Stimulated activated CD4-positive, alpha-beta T cell treated with anti-CD3 and anti-CD28 coated beads, Interleukin-1b, Interleukin-23, amount 100 ng/mL, for 4 hours (primary cell): ENCODE measurements at regions not wholly inside any gene's neighbourhood (a gene's known extent, or its start where the extent isn't known, plus 50 kb on each side); places are given as distances from the start of the nearest gene placed in this dataset.
A peak's percentile ranks its signal among the peaks of the same experiment; 100 is the strongest.

Source experiments
- DNase-seq, 2 donors: peaks; one replicate each; pipeline ENCODE4 v3.0.0-alpha.2; 2020; ENCODE audit warnings: low read depth in 2 of 2

DNA sequence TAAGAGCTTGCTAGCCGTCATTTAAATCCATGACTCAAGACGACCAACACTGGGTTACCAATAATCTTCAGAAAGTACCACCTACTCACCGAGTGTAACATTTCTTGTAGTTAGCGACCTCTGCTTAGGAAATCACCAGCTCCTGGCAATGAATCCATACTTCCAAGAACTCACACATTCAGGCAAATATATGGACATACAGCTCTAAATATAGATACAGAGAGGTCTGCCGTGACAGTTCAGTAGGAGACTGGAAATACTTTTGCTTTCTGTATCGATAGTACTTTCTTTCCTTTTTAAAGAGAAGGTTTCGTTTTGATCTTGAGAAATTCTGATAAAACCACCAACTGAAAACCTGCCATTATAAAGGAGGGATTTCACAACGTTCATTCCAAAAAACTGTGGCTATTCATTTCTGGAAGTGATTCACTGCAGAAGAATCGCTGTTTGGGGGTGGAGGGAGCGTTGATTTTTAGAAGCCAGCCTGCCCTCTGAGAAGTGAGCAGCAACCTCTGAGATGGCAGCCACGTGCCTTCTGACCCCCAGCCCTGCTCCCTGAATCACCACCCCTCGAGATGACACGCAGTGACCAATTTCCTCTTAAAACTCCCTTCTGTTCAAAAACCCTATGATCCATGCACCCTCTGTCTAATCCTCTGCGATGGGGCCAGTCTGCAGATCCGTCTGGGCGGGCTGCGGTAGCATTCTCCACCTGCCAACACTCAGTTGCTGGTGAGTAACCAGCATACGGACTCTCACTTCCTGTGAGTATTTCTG is 179.0 kb upstream of the KLF14 start:
- DNase-seq: peak; percentile 67 to 72

- no peak for DNase-seq
Observed at GRCh38 chr7:130913639-130914553, 179.9 kb upstream of the KLF14 start.

DNA sequence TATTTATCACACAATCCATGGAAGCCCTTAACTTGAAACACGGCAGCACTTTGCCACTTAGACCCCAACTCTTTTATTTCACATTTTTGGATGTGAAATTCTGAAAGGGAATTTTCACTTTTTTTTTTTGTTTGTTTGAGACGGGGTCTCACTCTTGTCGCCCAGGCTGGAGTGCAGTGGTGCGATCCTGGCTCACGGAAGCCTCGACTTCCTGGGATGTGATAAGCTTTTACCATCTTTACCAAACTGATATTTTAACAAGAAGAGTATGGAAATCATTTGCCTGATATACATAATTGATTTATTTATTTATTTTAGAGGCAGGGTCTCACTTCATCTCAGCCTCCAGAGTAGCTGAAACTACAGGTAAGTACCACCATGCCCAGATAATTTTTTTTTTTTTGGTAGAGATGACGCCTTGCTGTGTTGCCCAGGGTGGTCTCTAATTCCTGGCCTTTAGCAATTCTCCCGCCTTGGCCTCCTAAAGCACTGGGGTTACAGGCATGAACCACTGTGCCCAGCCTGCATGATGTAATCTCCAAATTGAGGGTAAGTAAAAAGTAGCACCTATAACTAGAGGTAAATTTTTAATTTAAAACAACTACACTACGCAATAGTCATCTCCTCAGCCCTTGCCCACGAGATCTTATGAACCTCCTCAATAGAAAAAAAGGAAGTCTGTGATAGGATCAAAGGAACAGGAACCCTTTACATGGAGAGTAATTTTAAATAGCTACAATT is 180.7 kb upstream of the KLF14 start:
- DNase-seq: no peak

DNA sequence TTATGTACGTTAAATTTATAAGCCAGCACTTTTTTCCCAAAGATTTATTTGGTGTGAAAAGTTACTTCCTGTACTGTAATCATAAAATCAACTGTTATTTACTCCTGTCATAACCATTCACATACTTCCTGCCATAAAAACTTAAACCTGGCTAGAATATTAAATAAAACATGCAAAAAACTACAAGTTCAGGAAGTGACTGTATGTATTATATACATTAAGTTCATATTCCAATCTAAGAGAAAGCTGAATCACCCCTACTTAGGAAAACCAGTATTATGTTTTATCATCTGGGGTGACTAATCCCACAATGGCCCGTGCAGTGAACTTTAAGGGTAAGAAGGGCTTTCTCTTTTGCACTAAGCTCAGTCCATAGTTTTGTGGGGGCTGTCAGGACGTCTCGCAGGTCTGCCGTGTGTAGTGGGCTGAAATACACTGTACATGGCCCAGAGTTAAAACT is 183.7 kb upstream of the KLF14 start:
- DNase-seq: no peak

DNA sequence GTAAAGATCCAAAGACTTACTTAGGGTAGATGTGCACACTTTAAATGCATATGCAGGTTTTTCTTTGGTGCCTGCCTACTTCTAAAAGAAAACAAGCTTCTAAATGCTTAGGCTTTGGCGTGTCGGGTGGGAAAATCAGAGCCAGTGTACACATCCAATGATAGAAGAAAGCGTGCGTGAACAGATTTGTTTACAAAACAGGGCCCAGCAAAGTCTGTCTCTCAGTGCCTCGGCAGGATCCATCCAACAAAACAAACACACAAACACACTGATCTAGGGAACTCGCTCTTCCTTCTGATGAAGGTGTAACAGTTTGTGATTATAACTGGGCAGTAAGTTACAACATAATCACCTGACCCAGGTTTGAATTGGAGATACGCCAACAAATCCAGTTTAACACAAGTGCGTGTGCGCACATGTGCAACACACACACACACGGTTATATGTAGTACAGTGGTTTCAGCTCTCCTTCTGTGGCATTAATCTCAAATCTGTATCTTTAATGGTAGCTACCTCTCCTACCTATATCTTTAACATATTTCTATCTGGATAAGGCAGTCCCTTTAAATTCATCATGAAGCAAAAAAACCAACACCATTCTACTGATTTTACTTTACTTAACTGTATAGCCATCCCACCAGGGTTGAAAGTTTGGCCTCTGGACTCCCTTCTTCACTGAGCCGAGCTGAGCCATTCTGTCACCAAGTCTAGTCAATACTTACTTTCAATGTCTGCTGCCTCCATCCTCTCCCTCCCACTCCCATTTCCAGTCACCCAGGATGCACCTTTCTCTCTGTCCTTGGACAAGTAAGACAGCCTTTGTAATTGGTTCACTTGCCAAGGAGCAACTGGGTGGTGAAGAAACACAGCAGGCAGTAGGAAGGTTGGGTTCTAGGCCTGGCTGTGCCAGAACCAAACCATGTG is 184.4 kb upstream of the KLF14 start:
- no peak for DNase-seq

DNA sequence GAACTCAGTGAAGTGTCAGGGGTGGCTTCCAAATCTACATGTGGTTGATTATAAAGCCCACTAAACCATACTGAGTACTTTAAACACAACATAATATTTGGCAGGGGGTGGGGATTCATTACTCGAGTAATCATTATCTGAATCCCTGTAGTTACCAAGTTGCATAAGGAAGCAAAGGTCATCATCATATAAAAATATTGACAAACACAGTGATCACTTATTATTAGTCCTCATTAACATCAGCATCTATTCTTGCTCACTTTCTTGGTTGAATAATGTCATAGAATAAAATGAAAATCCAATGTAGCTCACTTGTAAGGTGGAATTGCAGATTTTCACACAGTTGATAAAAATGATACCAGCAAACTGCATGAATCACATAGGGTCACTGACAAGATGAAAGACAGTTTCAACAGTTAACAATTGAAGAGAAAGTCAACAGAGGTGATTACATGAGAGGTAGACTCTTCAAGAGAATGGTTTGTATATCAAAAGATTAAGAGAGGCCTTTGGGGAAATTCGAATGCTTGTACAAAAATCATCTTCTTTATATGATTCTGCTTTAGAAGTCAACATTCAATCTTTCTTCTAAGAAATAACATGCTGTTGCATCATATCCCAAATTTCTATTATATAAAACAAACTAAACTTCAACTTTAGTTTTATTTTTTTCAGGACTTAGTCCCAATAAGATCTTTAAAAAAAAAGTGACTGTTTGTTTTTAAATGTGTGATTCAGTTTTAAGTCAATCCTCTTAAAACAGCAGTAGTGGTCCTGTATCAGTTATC is 185.5 kb upstream of the KLF14 start:
- DNase-seq: no peak

DNA sequence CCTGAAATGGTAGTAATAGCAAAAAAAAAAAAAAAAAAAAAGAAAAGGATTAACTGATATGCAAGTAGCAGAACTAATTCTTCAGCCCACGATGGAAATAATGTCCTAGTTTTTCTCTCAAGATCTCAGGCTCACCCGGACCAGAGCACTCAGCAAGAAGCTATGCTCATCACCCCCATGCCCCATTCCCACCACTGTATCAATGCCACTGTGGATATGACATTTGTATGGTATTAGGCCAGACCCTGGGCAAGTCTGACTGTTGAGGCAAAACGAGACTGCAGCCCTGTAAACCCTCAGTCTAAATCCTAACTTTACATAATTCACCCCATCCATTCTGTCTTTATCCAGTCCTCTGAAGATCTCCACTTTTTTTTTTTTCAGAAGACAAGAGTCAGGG is 186.1 kb upstream of the KLF14 start:
- no peak for DNase-seq

- no peak for DNase-seq
Observed at GRCh38 chr7:130921391-130922180, 187.6 kb upstream of the KLF14 start.

DNA sequence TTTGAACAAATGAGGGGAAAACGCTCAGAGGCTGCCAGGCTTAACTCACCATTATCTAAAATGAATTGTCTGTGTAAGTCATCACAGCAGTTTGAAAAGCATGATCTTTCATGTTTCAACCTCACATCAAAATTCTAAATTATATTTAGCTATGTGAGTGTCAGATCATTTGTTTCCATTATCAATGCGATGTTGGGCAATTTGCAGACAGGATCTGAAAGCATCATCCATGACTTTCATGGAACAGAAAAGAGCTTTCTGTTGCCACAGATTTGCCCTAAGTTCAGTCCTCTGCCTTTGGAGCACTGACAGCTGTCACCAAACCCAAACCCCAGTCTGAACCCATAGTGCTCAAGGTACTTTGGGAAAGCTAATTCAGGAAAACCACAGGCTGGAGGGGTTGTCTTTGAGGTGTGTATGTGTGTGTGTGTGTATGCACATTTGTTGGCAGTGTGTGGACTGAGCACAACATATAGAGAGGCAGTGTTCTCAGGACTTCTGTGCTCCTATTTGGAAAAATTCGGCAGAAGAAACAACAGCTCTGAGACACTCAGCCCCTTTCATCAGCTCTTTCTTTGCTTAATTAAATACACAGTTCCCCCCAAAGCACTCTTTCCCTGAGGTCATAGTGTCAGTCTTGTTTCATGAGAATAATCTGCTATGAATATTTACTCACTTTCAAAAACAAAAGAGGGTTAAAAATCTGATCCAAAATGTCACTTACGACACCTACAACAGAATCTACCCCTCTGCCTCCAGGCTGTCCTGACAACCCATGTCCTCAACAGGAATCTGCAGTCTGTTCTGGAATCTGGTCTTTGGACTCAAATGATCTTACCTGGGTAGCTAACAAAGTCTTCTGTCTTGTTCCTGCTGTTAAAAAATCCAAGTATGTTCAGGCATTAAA is 188.5 kb upstream of the KLF14 start:
- no peak for DNase-seq

DNA sequence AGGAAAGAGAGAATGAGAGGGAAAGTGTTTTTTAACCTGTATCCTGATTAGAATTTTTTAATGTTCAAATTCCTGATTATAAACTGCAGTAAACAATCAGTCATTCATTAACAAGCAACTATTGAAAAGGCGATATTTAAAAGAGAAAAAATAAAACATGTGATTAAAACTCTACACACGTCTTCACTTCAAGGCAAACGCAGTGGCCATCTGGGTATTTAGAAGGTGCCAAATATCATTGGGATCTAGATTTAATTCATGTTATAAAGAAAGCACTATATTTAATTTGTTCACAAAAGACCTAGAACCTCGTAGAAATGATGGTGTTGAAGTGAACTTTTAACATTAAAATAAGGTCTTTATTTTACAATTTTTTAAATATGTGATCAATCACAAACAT is 189.4 kb upstream of the KLF14 start:
- DNase-seq: no peak

DNA sequence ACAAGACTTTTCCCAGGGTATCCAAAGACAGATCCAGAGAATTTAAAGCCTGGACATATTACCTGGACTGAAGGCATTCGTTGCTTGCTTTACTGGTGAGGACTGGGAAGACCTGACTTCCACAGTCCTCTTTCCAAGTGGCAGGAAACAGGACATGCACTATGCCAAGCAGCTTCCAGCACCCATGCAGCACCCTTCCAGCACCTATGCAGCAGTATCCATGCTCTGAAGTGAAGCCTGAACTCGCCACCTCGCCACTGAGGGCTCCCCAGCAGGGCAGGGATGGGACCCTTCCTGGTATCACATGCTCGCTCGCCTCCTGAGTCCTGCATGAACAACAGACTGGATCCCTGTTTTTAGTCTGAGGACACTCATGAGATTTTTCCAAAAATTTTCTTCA is 189.9 kb upstream of the KLF14 start:
- DNase-seq: no peak

GRCh38 chr7:130925136-130925794 is 191.3 kb upstream of the KLF14 start:
- no peak for DNase-seq

- no peak for DNase-seq
Observed at GRCh38 chr7:130926001-130926691, 192.1 kb upstream of the KLF14 start.

- no peak for DNase-seq
Observed at GRCh38 chr7:130927062-130927461, 193.1 kb upstream of the KLF14 start.

GRCh38 chr7:130927564-130927963 is 193.6 kb upstream of the KLF14 start:
- DNase-seq: no peak

DNA sequence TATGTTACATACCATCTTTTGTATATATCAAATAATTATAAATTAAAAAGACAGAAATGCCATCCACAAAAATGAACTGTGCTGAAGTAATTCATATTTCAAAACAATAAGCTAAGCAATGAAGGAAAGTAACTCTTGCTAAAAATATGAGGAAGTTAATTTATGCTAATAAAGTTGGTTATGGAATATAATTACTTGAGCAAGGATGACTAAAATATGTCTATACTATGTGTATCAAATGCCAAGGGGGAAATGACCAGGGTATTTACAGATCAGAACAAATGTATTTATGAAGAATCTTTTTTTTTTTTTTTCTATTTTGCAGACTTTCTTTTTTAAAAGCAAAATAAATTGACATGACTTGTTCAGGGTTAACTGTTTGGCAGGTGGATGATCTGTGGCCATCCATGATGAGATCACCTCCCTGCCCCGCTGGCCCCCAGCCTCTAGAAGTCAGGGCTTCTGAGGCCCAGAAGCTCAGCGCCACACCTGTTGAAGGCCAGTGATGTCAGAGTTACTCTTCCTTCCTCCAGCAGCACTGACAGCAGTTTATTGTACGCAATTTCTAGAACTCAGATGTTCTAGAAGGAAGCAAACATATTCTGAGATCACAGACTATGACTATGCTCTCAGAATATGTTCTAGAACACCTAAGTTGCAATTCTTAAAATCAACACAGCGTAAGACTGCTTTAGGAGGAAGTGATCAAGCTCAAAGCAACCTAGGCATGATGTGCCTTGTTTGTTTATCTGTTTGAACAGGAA is 196.1 kb upstream of the KLF14 start:
- no peak for DNase-seq
